GM23248 (cell line): ENCODE measurements at regions not wholly inside any gene's neighbourhood (a gene's known extent, or its start where the extent isn't known, plus 50 kb on each side); places are given as distances from the start of the nearest gene placed in this dataset.

Experiments used
- DNase-seq: peaks from one replicate; pipeline ENCODE4 v3.0.0-alpha.2; 2015
- H2AFZ ChIP-seq: fragments of 200-600 bp; sonication (generic); 2 replicates; pipeline ENCODE4 v1.6.1; 2016; ENCODE audit warnings: antibody characterized with exemption
- H3F3A ChIP-seq: fragments of 200-600 bp; sonication (generic); 2 replicates; pipeline ENCODE4 v1.6.1; 2016; ENCODE audit warnings: mild to moderate bottlenecking, antibody characterized with exemption, mixed run types; ENCODE audit not compliant: insufficient read depth
- H3K27ac ChIP-seq: fragments of 200-600 bp; sonication (generic); 2 replicates; pipeline ENCODE4 v1.5.1; 2016; ENCODE audit warnings: mild to moderate bottlenecking
- H3K27me3 ChIP-seq: fragments of 200-600 bp; sonication (generic); replicated peaks from 2 replicates; pipeline ENCODE4 v1.6.1; 2016; ENCODE audit warnings: mild to moderate bottlenecking; ENCODE audit not compliant: insufficient read depth
- H3K36me3 ChIP-seq: fragments of 200-600 bp; sonication (generic); 2 replicates; pipeline ENCODE4 v1.6.1; 2016; ENCODE audit warnings: low read depth, mild to moderate bottlenecking
- H3K4me1 ChIP-seq: fragments of 200-600 bp; sonication (generic); 2 replicates; pipeline ENCODE4 v1.6.1; 2016; ENCODE audit warnings: mild to moderate bottlenecking; ENCODE audit not compliant: insufficient read depth
- H3K4me2 ChIP-seq: fragments of 200-600 bp; sonication (generic); one replicate; pipeline ENCODE4 v1.6.1; 2016; ENCODE audit warnings: mild to moderate bottlenecking; ENCODE audit not compliant: unreplicated experiment
- H3K4me3 ChIP-seq: fragments of 200-600 bp; sonication (generic); 2 replicates; pipeline ENCODE4 v1.5.1; 2016; ENCODE audit warnings: mild to moderate bottlenecking
- H3K79me2 ChIP-seq: fragments of 200-600 bp; sonication (generic); 2 replicates; pipeline ENCODE4 v1.6.1; 2016; ENCODE audit warnings: mild to moderate bottlenecking; ENCODE audit not compliant: insufficient read depth
- H3K9ac ChIP-seq: fragments of 200-600 bp; sonication (generic); 2 replicates; pipeline ENCODE4 v1.6.1; 2016; ENCODE audit warnings: mild to moderate bottlenecking
- H3K9me2 ChIP-seq: fragments of 200-600 bp; sonication (generic); 2 replicates; pipeline ENCODE4 v1.6.1; 2016; ENCODE audit warnings: mixed run types, mild to moderate bottlenecking, moderate library complexity; ENCODE audit not compliant: insufficient read depth
- H3K9me3 ChIP-seq: fragments of 200-600 bp; sonication (generic); one replicate; pipeline ENCODE4 v1.6.1; 2017; ENCODE audit warnings: low read depth
- H4K20me1 ChIP-seq: fragments of 200-600 bp; sonication (generic); 2 replicates; pipeline ENCODE4 v1.6.0; 2016; ENCODE audit not compliant: insufficient read depth
- EZH2 ChIP-seq: fragments of 200-600 bp; sonication (generic); IDR thresholded peaks from 2 replicates; pipeline ENCODE4 v1.6.1; 2018; ENCODE audit warnings: antibody characterized with exemption, mild to moderate bottlenecking; ENCODE audit not compliant: insufficient read depth, poor library complexity, severe bottlenecking
- EZH2phosphoT487 ChIP-seq: fragments of 200-600 bp; sonication (generic); IDR thresholded peaks from 2 replicates; pipeline ENCODE4 v1.6.1; 2018; ENCODE audit warnings: antibody characterized with exemption, moderate library complexity, mild to moderate bottlenecking, low read depth; ENCODE audit not compliant: insufficient read depth
- WGBS, 2 experiments: methylation state at CpG; one replicate each; pipeline ENCODE4 v1.1.6; 2015 to 2017; ENCODE audit warnings: low lambda C conversion rate in 2 of 2, low coverage in 1 of 2; ENCODE audit errors: missing lambda C conversion rate in 2 of 2; 5-methylcytosine and 5-hydroxymethylcytosine counted together
- in situ Hi-C: fragments of 300-500 bp; cut with MboI; formaldehyde crosslinking; loops from 2 replicates; pipeline ENCODE4 v1.15.0; 2020

GRCh38 chr5:26660116-26660515, 378.3 kb downstream of the CDH9 start:
- Histone ChIP-seq H4K20me1 (no peaks in the 10 kb centered on the region), H3K4me1 (no peaks in the 10 kb centered on the region), H3K9ac (no peak overlapping the region), H3K79me2 (no peaks in the 10 kb centered on the region), H2AFZ (no peak overlapping the region), H3K4me3 (no peak overlapping the region), H3K27ac (no peak overlapping the region), H3K4me2 (no peak overlapping the region), H3K9me3 (no peaks in the 10 kb centered on the region), H3K9me2 (no peaks in the 10 kb centered on the region), H3F3A (no peaks in the 10 kb centered on the region), H3K27me3 (no peaks in the 10 kb centered on the region), H3K36me3 (no peaks in the 10 kb centered on the region)
- WGBS, 2 experiments, result 40 to 54% methylated on average over 12 of the region's 12 CpGs
- in situ Hi-C loops, result no loop called here
- TF ChIP-seq EZH2phosphoT487 (no peak), EZH2 (no peak)
- no peak for DNase-seq

DNA sequence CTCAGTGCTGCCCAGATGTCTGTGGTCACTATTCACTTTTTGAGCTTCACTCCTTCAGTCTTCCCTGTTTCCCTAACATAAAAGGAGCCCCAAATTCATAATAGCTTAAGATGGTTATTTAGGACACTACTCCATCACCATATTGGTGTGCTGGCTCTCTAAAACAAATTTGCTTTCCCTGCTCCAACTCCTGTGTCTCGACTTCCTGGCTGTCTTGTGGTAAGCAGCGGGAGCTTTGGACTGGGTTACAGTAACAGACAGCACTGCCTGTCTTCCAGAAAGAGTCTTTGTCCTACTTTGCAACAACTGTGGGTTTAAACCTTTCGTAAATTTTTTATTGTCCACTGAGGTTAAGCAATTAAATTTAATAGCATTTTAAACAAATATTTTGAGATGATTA, 389.4 kb downstream of the CDH9 start:
- H3K4me3 ChIP-seq, result no peak overlapping the region
- no peak overlapping the region for H2AFZ ChIP-seq
- H3K27ac ChIP-seq, result no peak overlapping the region
- no peaks in the 10 kb centered on the region for H3F3A ChIP-seq
- no peaks in the 10 kb centered on the region for H3K36me3 ChIP-seq
- no peaks in the 10 kb centered on the region for H3K9me2 ChIP-seq
- no peaks in the 10 kb centered on the region for H3K4me1 ChIP-seq
- H3K4me2 ChIP-seq, result no peak overlapping the region
- in situ Hi-C loops, result no loop called here
- H3K79me2 ChIP-seq, result no peaks in the 10 kb centered on the region
- 10 to 17% methylated on average over 3 of the region's 3 CpGs for WGBS, 2 experiments
- H3K9me3 ChIP-seq, result no peaks in the 10 kb centered on the region
- DNase-seq, result no peak
- H4K20me1 ChIP-seq, result no peaks in the 10 kb centered on the region
- no peak for TF ChIP-seq EZH2phosphoT487
- no peak for TF ChIP-seq EZH2
- H3K9ac ChIP-seq, result no peak overlapping the region
- no peaks in the 10 kb centered on the region for H3K27me3 ChIP-seq

DNA sequence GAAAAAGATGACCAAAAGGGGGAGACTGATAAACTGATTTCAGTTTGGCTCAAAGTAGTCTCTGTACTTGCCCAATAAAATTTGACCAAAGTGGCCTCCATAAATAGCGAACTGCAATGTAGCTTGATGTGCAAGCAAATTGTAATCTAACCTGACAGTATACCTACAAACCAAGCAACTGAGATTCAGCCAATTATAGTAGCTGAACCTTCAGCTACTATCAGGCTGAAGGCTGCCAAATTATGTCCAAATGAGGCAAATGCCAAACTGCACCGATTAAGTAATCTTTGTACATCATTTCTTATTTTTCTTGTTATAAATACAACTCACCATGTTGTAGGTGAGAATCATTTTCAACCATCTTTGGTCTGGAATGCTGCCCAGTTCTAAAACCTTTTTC, 390.6 kb downstream of the CDH9 start:
- Histone ChIP-seq H3K27me3 (no peaks in the 10 kb centered on the region), H3K4me2 (no peak overlapping the region), H3K9ac (no peak overlapping the region), H3K9me2 (no peaks in the 10 kb centered on the region), H3K4me1 (no peaks in the 10 kb centered on the region), H3K9me3 (no peaks in the 10 kb centered on the region), H2AFZ (no peak overlapping the region), H3K4me3 (no peak overlapping the region), H4K20me1 (no peaks in the 10 kb centered on the region), H3K36me3 (no peaks in the 10 kb centered on the region), H3K79me2 (no peaks in the 10 kb centered on the region), H3K27ac (no peak overlapping the region), H3F3A (no peaks in the 10 kb centered on the region)
- in situ Hi-C loops, result no loop called here
- DNase-seq, result no peak
- no peak for TF ChIP-seq EZH2
- 6 to 22% methylated on average over 2 of the region's 2 CpGs for WGBS, 2 experiments

- no peaks in the 10 kb centered on the region for H3K79me2 ChIP-seq
- no peaks in the 10 kb centered on the region for H3K36me3 ChIP-seq
- no peak overlapping the region for H3K4me3 ChIP-seq
- in situ Hi-C loops, result no loop called here
- H3K9me3 ChIP-seq, result no peaks in the 10 kb centered on the region
- no peak overlapping the region for H3K4me2 ChIP-seq
- H3K27me3 ChIP-seq, result no peaks in the 10 kb centered on the region
- WGBS, 2 experiments, result 42 to 49% methylated on average over 5 of the region's 5 CpGs
- no peak overlapping the region for H2AFZ ChIP-seq
- no peaks in the 10 kb centered on the region for H3K4me1 ChIP-seq
- no peaks in the 10 kb centered on the region for H3F3A ChIP-seq
- H3K9ac ChIP-seq, result no peak overlapping the region
- no peaks in the 10 kb centered on the region for H3K9me2 ChIP-seq
- H3K27ac ChIP-seq, result no peak overlapping the region
- no peaks in the 10 kb centered on the region for H4K20me1 ChIP-seq
- TF ChIP-seq EZH2phosphoT487 (no peak), EZH2 (no peak)
- DNase-seq, result no peak
These were observed 392.7 kb downstream of the CDH9 start for GRCh38 chr5:26645659-26646058.

GRCh38 chr5:26641492-26641891, 396.9 kb downstream of the CDH9 start:
- 28 to 31% methylated on average over 2 of the region's 2 CpGs for WGBS, 2 experiments
- H2AFZ ChIP-seq, result no peak overlapping the region
- in situ Hi-C loops, result no loop called here
- no peaks in the 10 kb centered on the region for H3K79me2 ChIP-seq
- no peaks in the 10 kb centered on the region for H3K9me2 ChIP-seq
- TF ChIP-seq EZH2 (no peak), EZH2phosphoT487 (no peak)
- H3K36me3 ChIP-seq, result no peaks in the 10 kb centered on the region
- no peaks in the 10 kb centered on the region for H3K9me3 ChIP-seq
- H3K4me3 ChIP-seq, result no peak overlapping the region
- H3K27me3 ChIP-seq, result no peaks in the 10 kb centered on the region
- no peak overlapping the region for H3K27ac ChIP-seq
- no peaks in the 10 kb centered on the region for H4K20me1 ChIP-seq
- H3K4me2 ChIP-seq, result no peak overlapping the region
- H3F3A ChIP-seq, result no peaks in the 10 kb centered on the region
- H3K9ac ChIP-seq, result no peak overlapping the region
- DNase-seq, result no peak
- no peaks in the 10 kb centered on the region for H3K4me1 ChIP-seq
